GM19372 (cell line): ENCODE measurements at regions not wholly inside any gene's neighbourhood (a gene's known extent, or its start where the extent isn't known, plus 50 kb on each side); places are given as distances from the start of the nearest gene placed in this dataset.
"Not testable (repeated sequence)": the region's sequence is repeated elsewhere in the genome, so short reads cannot be mapped to it uniquely, and the experiment has no call there.

Source experiments
- ATAC-seq: cut with Tn5 transposase; IDR thresholded peaks from one replicate; pipeline ENCODE4 v1.9.1; 2021; ENCODE audit warnings: mild to moderate bottlenecking, low read depth, moderate library complexity; ENCODE audit not compliant: unreplicated experiment

DNA sequence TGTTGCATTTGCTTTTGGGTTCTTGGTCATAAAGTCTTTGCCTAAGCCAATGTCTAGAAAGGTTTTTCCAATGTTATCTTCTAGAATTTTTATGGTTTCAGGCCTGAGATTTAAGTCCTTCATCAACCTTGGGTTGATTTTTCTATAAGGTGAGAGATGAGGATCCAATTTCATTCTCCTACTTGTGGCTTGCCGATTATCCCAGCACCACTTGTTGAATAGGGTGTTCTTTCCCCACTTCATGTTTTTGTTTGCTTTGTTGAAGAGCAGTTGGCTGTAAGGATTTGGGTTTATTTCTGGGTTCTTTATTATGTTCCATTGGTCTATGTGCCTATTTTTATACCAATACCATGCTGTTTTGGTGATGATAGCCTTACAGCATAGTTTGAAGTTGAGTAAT lies 615.2 kb downstream of the PTPRC start:
- not testable (repeated sequence) for ATAC-seq

DNA sequence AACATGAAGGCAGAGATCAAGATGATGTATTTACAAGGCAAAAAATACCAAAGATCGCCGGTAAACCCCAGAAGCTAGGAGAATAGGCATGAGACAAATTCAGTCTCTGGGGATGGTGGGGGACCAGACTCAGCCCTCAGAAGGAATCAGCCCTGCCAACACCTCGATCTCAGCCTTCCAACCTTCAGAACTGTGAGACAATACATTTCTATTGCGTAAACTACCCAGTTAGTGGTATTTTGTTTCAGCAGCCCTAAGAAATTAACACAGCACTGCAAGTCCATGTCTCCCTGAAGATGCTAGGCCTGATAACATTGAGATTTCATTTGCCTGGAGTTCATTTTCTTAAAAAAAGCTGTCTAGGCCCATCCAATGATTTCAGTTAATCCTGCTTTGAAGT lies 622.5 kb downstream of the PTPRC start:
- no peak for ATAC-seq

DNA sequence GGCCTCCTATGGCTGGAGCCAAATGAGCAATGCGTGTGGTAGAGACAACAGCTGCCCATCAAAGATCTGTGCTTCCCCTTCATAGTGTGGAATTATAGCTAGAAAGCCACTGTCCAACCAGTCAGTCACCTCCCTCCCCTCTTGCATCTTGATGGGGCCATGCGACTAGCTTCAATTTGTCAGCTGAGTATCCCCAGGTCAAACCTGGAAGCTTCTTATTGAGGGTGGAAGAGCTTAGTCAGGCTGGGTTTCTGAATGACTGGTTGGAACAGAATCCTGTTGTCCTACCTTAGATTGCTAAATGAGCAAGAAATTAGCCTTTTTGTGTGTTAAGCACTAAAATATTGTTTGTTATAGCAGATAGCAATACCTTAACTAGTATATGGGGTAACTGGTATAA lies 625.4 kb downstream of the PTPRC start:
- no peak for ATAC-seq

DNA sequence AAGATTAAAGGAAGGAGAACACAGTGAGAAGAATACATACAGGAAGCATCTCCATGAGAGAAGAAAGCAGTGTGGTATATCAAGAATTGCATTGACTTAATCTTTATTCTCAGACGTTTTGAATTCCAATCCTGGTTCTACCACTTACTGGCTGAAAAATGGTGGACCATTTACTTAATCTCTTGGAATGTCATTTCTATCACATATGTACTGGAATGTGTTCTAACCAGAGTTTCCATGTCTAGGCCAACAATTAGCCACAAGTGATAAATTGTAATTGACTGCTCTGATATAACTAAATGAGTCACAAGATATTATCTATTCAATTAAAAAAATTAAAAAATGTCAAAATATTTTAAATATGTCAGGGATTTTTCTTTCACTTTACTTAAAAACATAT lies 626.1 kb downstream of the PTPRC start:
- ATAC-seq: no peak

DNA sequence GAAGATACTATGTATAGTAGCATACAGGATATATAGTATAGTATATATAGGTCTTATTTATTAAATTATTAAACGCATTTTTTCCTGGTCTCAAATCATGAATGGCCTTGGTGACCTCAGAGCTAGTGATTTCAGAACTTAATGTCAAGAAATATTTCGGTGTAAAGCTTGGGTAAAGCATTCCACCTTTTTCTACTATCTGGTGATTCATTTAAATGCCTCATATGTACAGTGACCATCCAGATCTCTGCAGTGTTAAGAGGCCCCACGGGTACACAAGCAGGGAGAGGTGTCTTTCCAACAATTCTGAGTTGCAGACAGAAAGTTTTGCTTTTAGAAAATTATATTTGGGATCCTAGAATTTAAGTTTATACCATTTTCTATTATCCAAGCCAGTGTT lies 626.5 kb downstream of the PTPRC start:
- ATAC-seq: no peak

DNA sequence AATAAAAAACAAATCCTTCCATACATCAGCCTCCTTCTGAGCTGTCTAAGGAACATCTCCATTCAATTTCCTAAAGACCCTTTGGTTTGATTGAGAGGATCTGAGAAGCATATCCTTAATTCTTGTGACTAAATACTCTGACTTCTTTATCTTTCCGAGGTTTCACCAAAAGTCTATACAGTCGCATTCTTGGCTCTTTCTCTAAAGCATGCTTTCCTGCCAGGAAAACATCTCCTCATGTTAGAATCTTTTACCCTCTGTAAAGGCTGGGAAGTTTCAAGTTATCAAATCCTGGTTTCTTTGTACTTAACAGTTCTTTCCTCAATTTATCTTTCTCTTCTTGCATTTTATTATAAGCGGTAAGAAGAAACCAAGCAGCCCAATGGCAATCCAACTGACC lies 630.4 kb downstream of the PTPRC start:
- no peak for ATAC-seq

DNA sequence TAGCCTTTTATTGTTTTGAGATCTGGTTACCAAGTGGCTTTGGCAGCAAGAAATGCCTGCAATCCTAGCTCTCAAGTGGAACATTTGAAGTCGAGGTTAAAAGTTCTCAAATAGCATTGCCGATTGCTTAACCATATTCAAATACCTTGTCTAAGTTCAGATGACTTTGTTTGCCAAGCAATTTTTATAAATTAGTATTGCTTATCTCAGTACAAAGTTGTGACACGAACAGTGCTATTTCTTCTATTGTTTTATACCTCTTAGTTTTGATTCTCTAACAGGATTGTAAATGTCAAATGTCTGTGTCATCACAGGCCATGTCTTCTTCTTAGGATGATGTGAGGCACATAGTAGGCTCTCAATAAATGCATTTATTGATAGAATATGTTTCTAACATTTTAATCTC lies 633.3 kb downstream of the PTPRC start:
- no peak for ATAC-seq

DNA sequence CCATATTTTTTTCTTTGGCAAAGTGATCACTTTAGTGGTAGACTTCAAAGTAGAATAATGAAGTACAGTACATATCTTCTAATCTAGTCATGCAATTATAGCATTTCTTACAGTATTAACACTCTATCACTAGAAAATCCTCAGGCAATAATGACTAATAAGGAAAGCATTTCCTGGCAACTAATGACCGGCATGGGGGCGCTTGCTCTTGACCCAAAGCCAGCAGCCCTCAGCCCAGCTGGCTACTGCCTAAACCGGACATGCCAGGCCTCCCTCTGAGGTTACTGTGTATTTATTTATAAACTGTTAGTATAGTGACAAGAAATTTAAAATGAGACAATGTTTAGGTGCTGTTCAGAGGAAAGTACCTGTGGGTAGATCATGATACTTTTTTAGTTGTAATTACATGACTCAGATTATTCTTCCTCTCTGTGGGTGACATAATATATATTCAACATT lies 633.8 kb downstream of the PTPRC start:
- peak; percentile 59 for ATAC-seq

DNA sequence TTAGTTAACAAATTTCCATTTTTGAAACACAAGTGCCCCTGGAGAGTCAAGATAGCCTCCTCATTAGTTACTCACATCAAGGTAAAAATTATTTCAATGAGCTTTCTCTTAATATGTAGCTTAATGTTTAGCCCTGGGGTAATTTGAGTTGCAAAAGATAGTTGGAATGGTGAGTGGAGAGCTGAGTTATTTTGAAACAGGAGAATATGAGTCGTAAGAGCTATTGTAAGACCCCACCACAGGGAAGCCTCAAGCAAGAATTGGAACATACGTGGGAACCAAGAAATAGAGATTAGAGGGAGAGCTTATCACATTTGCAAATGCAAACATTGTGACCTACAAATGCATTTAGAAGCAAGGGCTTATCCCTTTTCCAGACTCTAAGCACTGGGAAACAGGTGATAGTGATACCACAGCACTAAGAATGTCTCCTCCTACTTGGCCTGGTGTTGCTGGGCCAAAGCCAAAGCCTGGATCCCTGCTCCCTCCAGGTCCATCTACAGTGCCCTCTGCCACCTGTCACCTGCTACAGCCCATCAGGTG lies 635.1 kb downstream of the PTPRC start:
- no peak for ATAC-seq

DNA sequence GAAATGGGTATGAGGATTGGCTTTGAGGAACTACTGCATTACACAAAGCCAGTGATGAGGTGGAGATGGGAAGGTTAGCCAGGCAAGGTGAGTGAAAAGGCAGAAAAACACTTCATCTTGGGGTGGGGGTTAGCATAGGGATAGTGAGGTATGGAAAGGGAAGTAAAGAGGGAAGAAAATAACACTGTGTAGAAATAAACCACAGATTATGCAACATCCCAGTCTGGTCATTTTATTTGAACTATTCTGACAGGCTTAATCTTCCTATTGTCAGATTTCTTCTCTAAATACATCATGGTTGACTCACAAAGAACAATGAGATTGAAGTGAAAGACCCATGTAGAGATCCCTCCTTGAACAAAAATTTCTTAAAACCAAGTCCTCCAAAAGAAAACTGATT lies 640.2 kb downstream of the PTPRC start:
- no peak for ATAC-seq

DNA sequence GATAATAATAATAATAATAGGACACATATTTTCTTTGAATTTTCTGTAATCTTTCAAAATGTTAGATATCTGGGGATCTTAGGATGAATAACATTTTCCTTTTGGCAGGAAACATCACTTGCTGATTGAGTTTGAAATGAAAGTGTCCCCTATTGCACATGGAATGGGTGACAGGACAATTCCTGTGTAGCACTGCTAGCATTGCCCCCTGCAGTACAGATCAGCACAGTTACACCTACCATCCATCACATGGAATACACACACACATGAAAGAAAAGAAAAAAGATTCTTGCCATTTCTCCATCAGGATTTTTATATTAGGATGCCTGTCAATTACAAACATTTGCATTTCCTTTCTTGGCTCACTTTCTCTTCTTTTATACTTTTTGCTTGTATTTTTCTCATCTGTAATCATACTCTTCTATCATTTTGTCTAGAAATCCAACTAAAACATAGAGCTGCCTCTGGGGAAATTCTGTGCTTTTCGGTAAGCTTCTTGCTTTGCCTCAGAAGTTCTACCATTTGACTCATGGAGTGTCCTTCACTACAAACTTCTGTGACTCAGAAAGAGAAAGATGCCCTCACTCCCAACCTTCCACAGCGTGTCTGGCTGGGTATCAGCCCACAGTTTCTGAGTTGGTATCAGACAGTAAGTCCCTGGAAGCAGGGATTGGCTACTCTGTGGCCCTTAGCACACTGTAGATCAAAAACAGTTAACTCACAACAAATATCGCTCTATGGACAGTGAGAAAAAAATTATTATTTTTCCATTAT lies 641.2 kb downstream of the PTPRC start:
- ATAC-seq: no peak

DNA sequence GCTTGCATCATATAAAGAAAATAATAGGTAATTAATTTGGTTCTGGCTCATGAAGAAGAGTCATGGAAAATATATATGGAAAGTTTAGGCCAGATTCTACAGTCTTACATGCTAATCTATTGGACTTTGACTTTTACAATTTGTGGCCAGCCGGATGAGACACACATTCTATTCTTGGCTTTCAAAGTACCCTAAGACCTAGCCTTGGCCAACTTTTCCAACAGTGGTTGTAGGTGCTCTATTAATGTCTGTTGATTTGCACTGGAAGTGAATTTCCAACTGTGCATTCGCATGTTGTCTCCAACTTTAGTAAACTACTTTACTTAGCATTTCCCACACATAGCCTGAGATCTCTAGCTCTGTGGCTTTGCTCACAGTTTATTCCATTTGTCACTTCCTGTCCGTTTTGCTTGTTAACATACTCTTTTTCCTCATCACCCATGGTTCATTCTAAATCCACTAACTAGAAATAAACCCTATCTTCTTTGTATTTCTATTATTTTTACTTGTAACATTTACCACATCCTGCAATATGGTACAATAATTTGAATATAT lies 644.0 kb downstream of the PTPRC start:
- no peak for ATAC-seq

DNA sequence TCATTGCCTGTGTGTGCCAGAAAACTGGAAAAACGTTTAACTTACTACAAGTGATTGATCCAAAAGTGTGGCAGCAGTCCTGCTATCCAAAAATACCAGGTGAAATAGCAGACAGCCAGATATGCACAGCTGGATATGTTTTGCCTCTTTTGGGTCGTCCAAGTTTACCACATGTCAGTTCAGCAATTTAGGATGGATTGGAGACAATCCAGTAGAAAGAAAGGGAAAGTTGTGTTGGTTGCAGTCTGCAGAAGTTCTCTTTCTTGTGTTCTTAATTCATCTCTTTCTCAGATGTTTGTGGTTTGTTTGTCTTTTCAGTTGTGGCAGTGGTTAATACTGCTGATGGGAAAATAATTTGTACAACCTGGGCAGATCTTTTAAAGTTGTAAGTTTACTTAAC lies 645.0 kb downstream of the PTPRC start:
- no peak for ATAC-seq

DNA sequence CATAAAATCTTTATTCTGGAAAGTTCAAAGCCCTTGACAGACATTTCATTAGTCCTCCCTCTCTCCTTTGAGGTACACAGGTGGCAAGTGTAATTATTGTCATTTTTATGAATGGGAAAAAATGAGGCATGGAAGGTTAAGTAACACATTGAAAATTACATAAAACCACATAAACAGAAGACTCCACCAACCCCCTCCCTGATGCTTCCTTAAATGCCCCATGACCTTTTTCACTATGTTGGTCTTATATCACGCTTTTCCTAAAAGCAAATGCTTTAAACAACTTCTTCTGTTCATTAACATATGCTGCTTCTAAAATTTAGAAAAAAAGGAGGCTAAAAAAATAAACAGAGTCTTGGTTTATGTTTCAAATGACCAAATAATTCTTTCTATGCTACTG lies 648.4 kb downstream of the PTPRC start:
- no peak for ATAC-seq

DNA sequence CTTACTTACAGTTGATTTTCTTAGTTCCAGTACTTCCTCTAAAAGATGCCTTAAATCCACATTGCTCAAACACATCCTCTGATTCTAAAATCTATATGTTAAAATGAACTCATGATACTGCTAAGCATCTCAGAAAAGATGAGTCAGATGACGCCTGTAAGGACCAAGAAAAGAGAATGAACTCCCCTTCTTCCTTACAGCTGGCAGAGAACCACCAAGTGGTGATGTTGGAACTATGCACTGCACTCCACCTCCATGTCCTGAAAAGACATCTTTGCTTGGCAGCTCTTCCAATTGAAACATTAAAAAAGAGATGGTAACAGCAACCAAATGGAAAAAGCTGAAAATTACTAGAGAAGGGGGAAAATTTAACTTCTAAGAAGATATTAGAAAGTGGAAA lies 648.8 kb downstream of the PTPRC start:
- no peak for ATAC-seq

DNA sequence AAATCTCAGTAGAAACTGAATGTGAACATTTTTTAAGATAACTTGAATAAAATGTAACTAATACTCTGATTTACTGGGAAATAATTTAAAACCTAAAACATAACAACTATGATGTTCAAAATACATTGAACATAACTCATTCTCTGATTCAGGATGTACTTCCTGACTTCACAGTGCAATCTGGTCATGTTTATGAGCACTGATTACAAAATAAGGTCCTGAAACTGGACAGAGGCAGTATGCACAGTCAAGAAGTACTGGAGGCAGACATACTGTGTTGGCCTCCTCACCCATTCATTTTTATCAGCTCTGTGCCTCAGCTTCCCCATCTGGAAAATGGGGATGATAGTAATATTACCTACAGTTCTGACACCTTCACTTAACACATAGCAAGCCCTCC lies 651.3 kb downstream of the PTPRC start:
- ATAC-seq: no peak

DNA sequence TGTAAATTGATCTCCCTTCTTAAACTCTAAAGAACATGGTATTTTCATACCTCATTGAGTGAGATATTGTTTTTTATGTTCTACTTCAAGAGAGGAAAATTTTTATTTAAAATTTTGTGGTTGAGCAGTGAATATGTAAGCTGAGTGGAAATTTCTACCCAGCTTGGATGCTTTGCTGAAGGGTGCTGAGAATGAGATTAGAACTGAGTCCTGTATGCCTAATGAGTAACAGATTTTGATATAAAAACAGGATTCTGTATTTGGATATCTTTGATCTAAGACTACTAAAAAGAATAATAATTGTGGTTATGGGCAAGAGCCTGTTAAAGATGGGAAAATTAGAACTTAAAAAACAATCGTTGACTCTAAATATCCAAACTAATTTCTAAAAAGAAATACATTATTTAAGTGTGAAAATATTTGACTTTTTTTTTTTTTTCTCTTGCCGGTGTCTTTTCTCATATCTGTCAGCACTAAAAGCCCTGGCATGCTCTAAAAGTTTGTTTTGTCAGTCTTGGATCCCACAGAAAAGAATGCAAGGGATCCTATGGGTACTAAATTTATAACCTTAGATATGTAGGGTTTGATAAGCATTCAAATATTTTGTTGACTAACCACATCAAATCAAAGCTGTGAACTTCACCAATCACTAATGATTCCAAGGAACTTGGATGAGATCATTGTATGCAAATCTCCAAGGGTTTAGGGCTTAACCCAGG lies 652.3 kb downstream of the PTPRC start:
- no peak for ATAC-seq

DNA sequence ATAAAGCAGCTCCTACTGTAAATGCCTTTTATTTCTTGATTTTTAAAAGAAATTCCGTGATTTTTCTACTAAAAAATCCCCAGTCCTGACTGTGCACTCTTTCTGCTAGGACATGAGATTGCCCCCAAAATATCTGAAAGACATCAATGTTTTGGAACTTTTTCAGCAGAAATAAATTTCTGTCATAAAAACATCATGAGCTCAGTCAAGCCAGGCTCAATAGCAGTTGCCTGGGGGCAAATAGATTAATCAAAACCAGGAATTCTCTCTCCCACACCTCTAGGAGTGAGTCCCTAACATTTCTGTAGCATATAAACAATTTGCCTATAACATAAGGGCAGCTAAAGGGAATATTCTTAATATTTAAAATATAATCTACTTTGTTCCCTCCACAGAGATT lies 654.1 kb downstream of the PTPRC start:
- no peak for ATAC-seq

DNA sequence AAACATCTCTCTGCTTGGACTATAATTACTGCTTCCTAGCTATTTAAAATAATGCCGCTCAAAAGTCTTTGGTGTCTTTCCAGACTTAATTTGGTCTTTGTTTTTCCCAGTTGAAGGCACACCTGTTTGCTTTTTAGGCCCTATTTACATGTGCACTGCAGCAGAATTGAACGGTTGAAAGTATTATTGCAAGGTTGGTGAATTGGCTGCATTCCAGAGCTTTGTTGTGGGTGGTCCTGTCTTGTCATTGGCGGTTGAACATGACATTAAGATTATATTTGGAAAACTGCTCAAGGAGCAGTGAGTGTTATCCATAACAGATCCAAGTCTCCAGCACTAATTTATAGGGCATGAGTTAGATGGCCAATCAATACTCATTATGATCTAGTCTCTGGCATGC lies 656.3 kb downstream of the PTPRC start:
- no peak for ATAC-seq

DNA sequence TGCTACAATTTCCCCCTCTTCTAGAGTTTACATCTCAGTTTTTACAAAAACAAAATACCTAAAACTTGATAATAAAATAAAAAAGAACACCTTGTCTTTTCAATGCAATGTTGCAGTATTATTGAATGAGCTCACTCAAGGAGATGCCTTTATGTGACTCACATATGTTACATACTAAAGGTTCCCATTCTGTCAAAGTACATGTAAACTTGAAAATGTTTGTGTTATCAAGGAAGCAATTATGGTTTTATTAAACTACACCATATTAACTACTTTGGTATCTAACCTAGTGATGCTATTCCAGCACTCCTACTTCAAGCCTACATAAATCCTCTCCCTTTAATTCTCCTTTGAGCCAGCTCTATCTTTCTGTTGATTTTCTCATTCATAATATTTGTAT lies 658.3 kb downstream of the PTPRC start:
- no peak for ATAC-seq

DNA sequence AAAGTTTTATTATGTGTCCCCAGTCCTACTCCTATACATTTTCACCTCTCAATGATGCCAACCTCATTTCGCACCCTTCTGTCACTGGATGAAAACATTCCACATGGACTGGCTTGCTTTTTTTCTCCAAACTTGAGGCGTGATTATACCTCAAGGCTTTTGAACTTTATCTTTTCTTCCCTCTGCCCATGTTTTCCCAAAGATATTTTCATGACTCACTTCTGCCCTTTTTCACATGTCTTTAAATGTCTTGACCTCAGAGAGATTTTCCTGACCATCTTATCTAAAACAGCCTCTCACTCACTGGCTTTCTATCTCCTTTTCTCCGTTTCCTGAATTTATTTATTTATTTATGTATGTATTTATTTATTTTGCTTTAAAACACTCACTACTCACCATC lies 659.0 kb downstream of the PTPRC start:
- no peak for ATAC-seq

DNA sequence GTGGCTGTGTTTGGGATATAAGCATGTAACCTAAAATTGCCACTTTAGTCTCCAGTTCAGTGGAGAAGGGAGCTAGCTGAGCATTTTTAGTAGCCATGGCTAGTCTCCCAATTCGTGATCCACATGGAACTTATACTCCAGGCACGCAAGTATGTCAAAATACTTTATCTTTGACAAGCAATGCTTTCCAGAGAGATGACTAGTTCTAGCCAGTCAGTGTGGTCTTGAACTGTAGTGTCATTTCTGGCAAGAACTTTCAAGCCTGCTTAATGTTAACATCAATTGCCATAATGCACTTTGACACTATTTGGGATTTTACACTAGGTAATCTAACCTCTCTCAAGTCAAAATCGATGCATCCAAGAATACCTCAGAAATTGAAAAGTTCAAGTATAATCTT lies 660.0 kb downstream of the PTPRC start:
- no peak for ATAC-seq
